H4 (cell line): ENCODE measurements at regions not wholly inside any gene's neighbourhood (a gene's known extent, or its start where the extent isn't known, plus 50 kb on each side); places are given as distances from the start of the nearest gene placed in this dataset.
"Not testable (repeated sequence)": the region's sequence is repeated elsewhere in the genome, so short reads cannot be mapped to it uniquely, and the experiment has no call there.

Experiments
- DNase-seq: peaks from one replicate; pipeline ENCODE4 v3.0.0-alpha.2; 2015; ENCODE audit warnings: low spot score

- DNase-seq: no peak
These were observed 204.5 kb downstream of the SREK1 start for GRCh38 chr5:66348387-66349125.

GRCh38 chr5:66351813-66352212 lies 207.7 kb downstream of the SREK1 start:
- DNase-seq: no peak

- DNase-seq: no peak
These were observed 209.1 kb downstream of the SREK1 start for GRCh38 chr5:66353186-66353585.

GRCh38 chr5:66354422-66354821 lies 210.3 kb downstream of the SREK1 start:
- DNase-seq: no peak

- no peak for DNase-seq
These were observed 212.0 kb downstream of the SREK1 start for GRCh38 chr5:66356011-66356565.

GRCh38 chr5:66358741-66359140 lies 214.6 kb downstream of the SREK1 start:
- DNase-seq: no peak

GRCh38 chr5:66361070-66361469 lies 217.0 kb downstream of the SREK1 start:
- no peak for DNase-seq

GRCh38 chr5:66362046-66362445 lies 217.9 kb downstream of the SREK1 start:
- no peak for DNase-seq

GRCh38 chr5:66362687-66363086 lies 218.6 kb downstream of the SREK1 start:
- no peak for DNase-seq

GRCh38 chr5:66363097-66363496 lies 219.0 kb downstream of the SREK1 start:
- DNase-seq: no peak

GRCh38 chr5:66364186-66364585 lies 220.1 kb downstream of the SREK1 start:
- DNase-seq: no peak

GRCh38 chr5:66365981-66366380 lies 221.9 kb downstream of the SREK1 start:
- DNase-seq: no peak

- DNase-seq: no peak
These were observed 223.9 kb downstream of the SREK1 start for GRCh38 chr5:66367814-66368541.

- no peak for DNase-seq
These were observed 224.7 kb downstream of the SREK1 start for GRCh38 chr5:66368811-66369210.

GRCh38 chr5:66377747-66378146 lies 218.4 kb upstream of the MAST4 start:
- DNase-seq: no peak

- no peak for DNase-seq
These were observed 217.8 kb upstream of the MAST4 start for GRCh38 chr5:66378407-66378806.

- DNase-seq: no peak
These were observed 214.0 kb upstream of the MAST4 start for GRCh38 chr5:66382152-66382551.

GRCh38 chr5:66405145-66405544 lies 191.0 kb upstream of the MAST4 start:
- DNase-seq: not testable (repeated sequence)

- DNase-seq: no peak
These were observed 189.3 kb upstream of the MAST4 start for GRCh38 chr5:66406761-66407336.

- no peak for DNase-seq
These were observed 188.4 kb upstream of the MAST4 start for GRCh38 chr5:66407765-66408164.

- DNase-seq: no peak
These were observed 187.6 kb upstream of the MAST4 start for GRCh38 chr5:66408576-66408975.

- DNase-seq: no peak
These were observed 186.1 kb upstream of the MAST4 start for GRCh38 chr5:66410122-66410521.

- DNase-seq: no peak
These were observed 184.5 kb upstream of the MAST4 start for GRCh38 chr5:66411701-66412100.
